ENCODE measurements at regions not wholly inside any gene's neighbourhood (a gene's known extent, or its start where the extent isn't known, plus 50 kb on each side); places are given as distances from the start of the nearest gene placed in this dataset.
"Not testable (repeated sequence)": the region's sequence is repeated elsewhere in the genome, so short reads cannot be mapped to it uniquely, and the experiment has no call there.

- Mint-ChIP-seq H3K4me3 (no peak overlapping the region), H3K36me3 (ENCODE audit: low read depth) (no peaks in the 10 kb centered on the region), H3K4me1 (no peaks in the 10 kb centered on the region), H3K27me3 (no peaks in the 10 kb centered on the region), H3K27ac (no peak overlapping the region), H3K9me3 (no peaks in the 10 kb centered on the region)
- no peak for ATAC-seq (ENCODE audit: low read depth)
- no peak for DNase-seq
- CTCF ChIA-PET: no interaction called here
- intact Hi-C loops (cut with micrococcal nuclease): no loop called here
- POLR2A ChIA-PET: no interaction called here
- TF ChIP-seq, protein P1, sequence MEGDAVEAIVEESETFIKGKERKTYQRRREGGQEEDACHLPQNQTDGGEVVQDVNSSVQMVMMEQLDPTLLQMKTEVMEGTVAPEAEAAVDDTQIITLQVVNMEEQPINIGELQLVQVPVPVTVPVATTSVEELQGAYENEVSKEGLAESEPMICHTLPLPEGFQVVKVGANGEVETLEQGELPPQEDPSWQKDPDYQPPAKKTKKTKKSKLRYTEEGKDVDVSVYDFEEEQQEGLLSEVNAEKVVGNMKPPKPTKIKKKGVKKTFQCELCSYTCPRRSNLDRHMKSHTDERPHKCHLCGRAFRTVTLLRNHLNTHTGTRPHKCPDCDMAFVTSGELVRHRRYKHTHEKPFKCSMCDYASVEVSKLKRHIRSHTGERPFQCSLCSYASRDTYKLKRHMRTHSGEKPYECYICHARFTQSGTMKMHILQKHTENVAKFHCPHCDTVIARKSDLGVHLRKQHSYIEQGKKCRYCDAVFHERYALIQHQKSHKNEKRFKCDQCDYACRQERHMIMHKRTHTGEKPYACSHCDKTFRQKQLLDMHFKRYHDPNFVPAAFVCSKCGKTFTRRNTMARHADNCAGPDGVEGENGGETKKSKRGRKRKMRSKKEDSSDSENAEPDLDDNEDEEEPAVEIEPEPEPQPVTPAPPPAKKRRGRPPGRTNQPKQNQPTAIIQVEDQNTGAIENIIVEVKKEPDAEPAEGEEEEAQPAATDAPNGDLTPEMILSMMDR (IDR thresholded peaks at IDR 0.05): no peak
These were observed 611.9 kb upstream of the MAP3K7 start for GRCh38 chr6:91198588-91199255.

GRCh38 chr6:91196729-91197128 lies 609.9 kb upstream of the MAP3K7 start:
- Mint-ChIP-seq H3K36me3 (ENCODE audit: low read depth) (no peaks in the 10 kb centered on the region), H3K27me3 (no peaks in the 10 kb centered on the region), H3K4me1 (no peaks in the 10 kb centered on the region), H3K27ac (no peak overlapping the region), H3K9me3 (no peaks in the 10 kb centered on the region), H3K4me3 (no peak overlapping the region)
- ChIA-PET POLR2A (no interaction called here), CTCF (no interaction called here)
- intact Hi-C loops (cut with micrococcal nuclease): no loop called here
- DNase-seq (no peak), ATAC-seq (ENCODE audit: low read depth) (no peak)
- TF ChIP-seq, protein P1 (IDR thresholded peaks at IDR 0.05): no peak

GRCh38 chr6:91193446-91193845 lies 606.6 kb upstream of the MAP3K7 start:
- intact Hi-C loops (cut with micrococcal nuclease): no loop called here
- ATAC-seq (ENCODE audit: low read depth): no peak
- H3K9me3 Mint-ChIP-seq: peaks cover 8% of the 10 kb centered on the region

GRCh38 chr6:91190041-91190440 lies 603.2 kb upstream of the MAP3K7 start:
- H3K27me3 Mint-ChIP-seq; intact Hi-C loops (cut with micrococcal nuclease); H3K4me3 Mint-ChIP-seq; DNase-seq; H3K4me1 Mint-ChIP-seq; H3K36me3 Mint-ChIP-seq (ENCODE audit: low read depth); ATAC-seq (ENCODE audit: low read depth); POLR2A ChIA-PET; CTCF ChIA-PET; H3K27ac Mint-ChIP-seq: not testable (repeated sequence)
- peaks cover 11% of the 10 kb centered on the region for H3K9me3 Mint-ChIP-seq

More at GRCh38 chr6:91193446-91193845, 606.6 kb upstream of the MAP3K7 start:
- Mint-ChIP-seq H3K4me3 (no peak overlapping the region), H3K27ac (no peak overlapping the region), H3K4me1 (no peaks in the 10 kb centered on the region), H3K27me3 (no peaks in the 10 kb centered on the region), H3K36me3 (ENCODE audit: low read depth) (no peaks in the 10 kb centered on the region)
- TF ChIP-seq, protein P1 (IDR thresholded peaks at IDR 0.05): no peak
- POLR2A ChIA-PET: no interaction called here
- DNase-seq: no peak
- CTCF ChIA-PET: no interaction called here

DNA sequence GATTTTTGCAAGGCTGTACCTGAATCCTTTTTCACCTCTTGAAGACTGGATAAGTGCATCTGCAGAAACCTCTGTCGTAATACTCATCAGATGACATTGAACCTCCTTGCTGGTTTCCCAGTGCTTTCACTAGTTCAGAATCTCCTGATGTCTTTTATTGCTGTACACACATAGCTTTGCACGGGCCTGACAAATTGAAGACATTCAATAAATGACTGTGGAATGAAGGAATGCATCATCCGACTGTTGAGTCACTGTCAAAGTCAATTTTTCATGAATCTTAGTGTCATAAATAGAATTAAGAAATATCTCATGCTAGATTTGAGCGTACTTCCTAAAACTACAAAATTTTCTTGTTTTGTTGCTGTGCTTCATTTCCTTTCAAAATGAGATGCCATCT lies 598.2 kb upstream of the MAP3K7 start:
- TF ChIP-seq, protein P1 (IDR thresholded peaks at IDR 0.05): no peak
- Mint-ChIP-seq H3K9me3 (peaks cover 15% of the 10 kb centered on the region), H3K4me1 (no peaks in the 10 kb centered on the region), H3K27me3 (no peaks in the 10 kb centered on the region), H3K36me3 (ENCODE audit: low read depth) (no peaks in the 10 kb centered on the region), H3K27ac (no peak overlapping the region), H3K4me3 (no peak overlapping the region)
- intact Hi-C loops (cut with micrococcal nuclease): no loop called here
- ChIA-PET POLR2A (no interaction called here), CTCF (no interaction called here)
- DNase-seq (no peak), ATAC-seq (ENCODE audit: low read depth) (no peak)

GRCh38 chr6:91181416-91181815 lies 594.5 kb upstream of the MAP3K7 start:
- TF ChIP-seq, protein P1 (IDR thresholded peaks at IDR 0.05): no peak
- no peak overlapping the region for H3K27ac Mint-ChIP-seq
- H3K4me1 Mint-ChIP-seq: no peaks in the 10 kb centered on the region
- ChIA-PET POLR2A (no interaction called here), CTCF (no interaction called here)
- H3K36me3 Mint-ChIP-seq (ENCODE audit: low read depth): no peaks in the 10 kb centered on the region
- intact Hi-C loops (cut with micrococcal nuclease): no loop called here
- peaks cover 7% of the 10 kb centered on the region for H3K9me3 Mint-ChIP-seq
- H3K4me3 Mint-ChIP-seq: no peak overlapping the region
- H3K27me3 Mint-ChIP-seq: no peaks in the 10 kb centered on the region
- DNase-seq (no peak), ATAC-seq (ENCODE audit: low read depth) (no peak)

All from activated B cell treated with CpG ODN at 0.5 μM for 24 hours (primary cell).